ENCODE measurements at regions not wholly inside any gene's neighbourhood (a gene's known extent, or its start where the extent isn't known, plus 50 kb on each side); places are given as distances from the start of the nearest gene placed in this dataset.
A peak's percentile ranks its signal among the peaks of the same experiment; 100 is the strongest.

- Histone ChIP-seq H3K9me3 (ENCODE audit: low read depth) (no peaks in the 10 kb centered on the region), H3K79me2 (no peaks in the 10 kb centered on the region), H2AFZ (no peak overlapping the region), H3K4me1 (ENCODE audit: insufficient read depth) (peaks cover 3% of the 10 kb centered on the region), H3K27ac (no peak overlapping the region), H3K4me3 (no peak overlapping the region), H3K9me2 (replicated peaks; ENCODE audit: insufficient read depth) (no peaks in the 10 kb centered on the region), H3K36me3 (replicated peaks; ENCODE audit: insufficient read depth, low read depth) (no peaks in the 10 kb centered on the region), H3K4me2 (no peak overlapping the region), H4K20me1 (ENCODE audit: insufficient read depth, poor library complexity, severe bottlenecking) (no peaks in the 10 kb centered on the region), H3K27me3 (no peaks in the 10 kb centered on the region)
- DNase-seq (ENCODE audit: low spot score) = no peak
- TF ChIP-seq CTCF (IDR thresholded peaks at IDR 0.05; ENCODE audit: poor library complexity) (no peak), EZH2phosphoT487 (IDR thresholded peaks at IDR 0.05; ENCODE audit: low read depth, severe bottlenecking, unreplicated experiment) (no peak), EZH2 (IDR thresholded peaks at IDR 0.05; ENCODE audit: borderline replicate concordance) (no peak)
These were observed 125.3 kb upstream of the C1QTNF9B start for GRCh38 chr13:24022568-24022967.

GRCh38 chr13:24023073-24023472 lies 125.8 kb upstream of the C1QTNF9B start:
- Histone ChIP-seq H3K9me2 (replicated peaks; ENCODE audit: insufficient read depth) (no peaks in the 10 kb centered on the region), H3K36me3 (replicated peaks; ENCODE audit: insufficient read depth, low read depth) (no peaks in the 10 kb centered on the region), H3K27me3 (no peaks in the 10 kb centered on the region), H3K4me1 (ENCODE audit: insufficient read depth) (peaks cover 3% of the 10 kb centered on the region), H3K79me2 (no peaks in the 10 kb centered on the region), H3K4me3 (no peak overlapping the region), H4K20me1 (ENCODE audit: insufficient read depth, poor library complexity, severe bottlenecking) (no peaks in the 10 kb centered on the region), H2AFZ (no peak overlapping the region), H3K9me3 (ENCODE audit: low read depth) (no peaks in the 10 kb centered on the region), H3K4me2 (no peak overlapping the region), H3K27ac (no peak overlapping the region)
- 100% methylated on average over 1 of the region's 1 CpG for WGBS (ENCODE audit: low lambda C conversion rate, missing lambda C conversion rate)
- TF ChIP-seq EZH2 (IDR thresholded peaks at IDR 0.05; ENCODE audit: borderline replicate concordance) = no peak
- no peak for TF ChIP-seq CTCF (IDR thresholded peaks at IDR 0.05; ENCODE audit: poor library complexity)
- TF ChIP-seq EZH2phosphoT487 (IDR thresholded peaks at IDR 0.05; ENCODE audit: low read depth, severe bottlenecking, unreplicated experiment) = no peak
- DNase-seq (ENCODE audit: low spot score) = no peak

GRCh38 chr13:24027494-24027893 lies 130.2 kb upstream of the C1QTNF9B start:
- 71% methylated on average over 4 of the region's 4 CpGs for WGBS (ENCODE audit: low lambda C conversion rate, missing lambda C conversion rate)
- TF ChIP-seq EZH2phosphoT487 (IDR thresholded peaks at IDR 0.05; ENCODE audit: low read depth, severe bottlenecking, unreplicated experiment) (no peak), CTCF (IDR thresholded peaks at IDR 0.05; ENCODE audit: poor library complexity) (no peak), EZH2 (IDR thresholded peaks at IDR 0.05; ENCODE audit: borderline replicate concordance) (no peak)
- H3K4me1 ChIP-seq (ENCODE audit: insufficient read depth) = peaks cover 6% of the 10 kb centered on the region

GRCh38 chr13:24032252-24032651 lies 128.3 kb upstream of the SPATA13 start:
- peak overlapping the region; percentile 48 for H3K27ac ChIP-seq

More at GRCh38 chr13:24027494-24027893, 130.2 kb upstream of the C1QTNF9B start:
- H3K79me2 ChIP-seq = no peaks in the 10 kb centered on the region
- no peaks in the 10 kb centered on the region for H3K9me2 ChIP-seq (replicated peaks; ENCODE audit: insufficient read depth)
- no peak overlapping the region for H3K4me2 ChIP-seq
- H3K27me3 ChIP-seq = no peaks in the 10 kb centered on the region
- H3K9me3 ChIP-seq (ENCODE audit: low read depth) = no peaks in the 10 kb centered on the region
- no peaks in the 10 kb centered on the region for H4K20me1 ChIP-seq (ENCODE audit: insufficient read depth, poor library complexity, severe bottlenecking)
- no peak for DNase-seq (ENCODE audit: low spot score)
- no peak overlapping the region for H2AFZ ChIP-seq
- H3K4me3 ChIP-seq = no peak overlapping the region
- no peak overlapping the region for H3K27ac ChIP-seq
- no peaks in the 10 kb centered on the region for H3K36me3 ChIP-seq (replicated peaks; ENCODE audit: insufficient read depth, low read depth)

More at GRCh38 chr13:24032252-24032651, 128.3 kb upstream of the SPATA13 start:
- Histone ChIP-seq H3K36me3 (replicated peaks; ENCODE audit: insufficient read depth, low read depth) (no peaks in the 10 kb centered on the region), H3K9me3 (ENCODE audit: low read depth) (no peaks in the 10 kb centered on the region), H2AFZ (no peak overlapping the region), H3K4me1 (ENCODE audit: insufficient read depth) (peaks cover 29% of the 10 kb centered on the region), H3K79me2 (no peaks in the 10 kb centered on the region), H3K27me3 (no peaks in the 10 kb centered on the region), H3K9me2 (replicated peaks; ENCODE audit: insufficient read depth) (no peaks in the 10 kb centered on the region), H3K4me3 (no peak overlapping the region), H3K4me2 (peak overlapping the region; percentile 10), H4K20me1 (ENCODE audit: insufficient read depth, poor library complexity, severe bottlenecking) (no peaks in the 10 kb centered on the region)
- 64% methylated on average over 2 of the region's 2 CpGs for WGBS (ENCODE audit: low lambda C conversion rate, missing lambda C conversion rate)
- DNase-seq (ENCODE audit: low spot score) = no peak
- TF ChIP-seq CTCF (IDR thresholded peaks at IDR 0.05; ENCODE audit: poor library complexity) (no peak), EZH2phosphoT487 (IDR thresholded peaks at IDR 0.05; ENCODE audit: low read depth, severe bottlenecking, unreplicated experiment) (no peak), EZH2 (IDR thresholded peaks at IDR 0.05; ENCODE audit: borderline replicate concordance) (no peak)

Measured in hepatocyte (in vitro differentiated cells).